ENCODE measurements at regions not wholly inside any gene's neighbourhood (a gene's known extent, or its start where the extent isn't known, plus 50 kb on each side); places are given as distances from the start of the nearest gene placed in this dataset.
A peak's percentile ranks its signal among the peaks of the same experiment; 100 is the strongest.

GRCh38 chr11:115919341-115920091 lies 415.3 kb upstream of the CADM1 start:
- no peak overlapping the region for H3K9ac ChIP-seq (ENCODE audit: low read depth in 1 of 3, low read length in 3 of 3)

GRCh38 chr11:115918576-115918975 lies 414.4 kb upstream of the CADM1 start:
- H3K36me3 ChIP-seq (ENCODE audit: control insufficient read depth in 3 of 3, insufficient read depth in 3 of 3, low read length in 3 of 3): no peaks in the 10 kb centered on the region
- no peaks in the 10 kb centered on the region for H3K9me3 ChIP-seq (ENCODE audit: control insufficient read depth in 3 of 3, low read length in 3 of 3)
- peaks cover 0 to 6% (median 1%) of the 10 kb centered on the region in 3 donors for H3K27me3 ChIP-seq (ENCODE audit: control insufficient read depth in 3 of 3, insufficient read depth in 3 of 3, low read length in 3 of 3)
- H3K9ac ChIP-seq (ENCODE audit: low read depth in 1 of 3, low read length in 3 of 3): no peak overlapping the region
- H3K27ac ChIP-seq (ENCODE audit: low read depth, low read length): no peak overlapping the region
- no peak overlapping the region for H3K4me3 ChIP-seq (ENCODE audit: low read length in 3 of 3)
- no peaks in the 10 kb centered on the region for H3K4me1 ChIP-seq (ENCODE audit: control insufficient read depth in 3 of 3, insufficient read depth in 3 of 3, low read length in 3 of 3)

More at GRCh38 chr11:115919341-115920091, 415.3 kb upstream of the CADM1 start:
- Histone ChIP-seq H3K4me3 (ENCODE audit: low read length in 3 of 3) (no peak overlapping the region), H3K27ac (ENCODE audit: low read depth, low read length) (no peak overlapping the region), H3K27me3 (ENCODE audit: control insufficient read depth in 3 of 3, insufficient read depth in 3 of 3, low read length in 3 of 3) (peaks cover 0 to 9% (median 2%) of the 10 kb centered on the region in 3 donors), H3K4me1 (ENCODE audit: control insufficient read depth in 3 of 3, insufficient read depth in 3 of 3, low read length in 3 of 3) (no peaks in the 10 kb centered on the region), H3K9me3 (ENCODE audit: control insufficient read depth in 3 of 3, low read length in 3 of 3) (no peaks in the 10 kb centered on the region), H3K36me3 (ENCODE audit: control insufficient read depth in 3 of 3, insufficient read depth in 3 of 3, low read length in 3 of 3) (no peaks in the 10 kb centered on the region)

- Histone ChIP-seq H3K9me3 (ENCODE audit: control insufficient read depth in 3 of 3, low read length in 3 of 3) (no peaks in the 10 kb centered on the region), H3K4me1 (ENCODE audit: control insufficient read depth in 3 of 3, insufficient read depth in 3 of 3, low read length in 3 of 3) (peaks cover 0 to 5% (median 5%) of the 10 kb centered on the region in 3 donors), H3K9ac (ENCODE audit: low read depth in 1 of 3, low read length in 3 of 3) (no peak overlapping the region), H3K4me3 (ENCODE audit: low read length in 3 of 3) (no peak overlapping the region), H3K27ac (ENCODE audit: low read depth, low read length) (no peak overlapping the region), H3K27me3 (ENCODE audit: control insufficient read depth in 3 of 3, insufficient read depth in 3 of 3, low read length in 3 of 3) (no peaks in the 10 kb centered on the region), H3K36me3 (ENCODE audit: control insufficient read depth in 3 of 3, insufficient read depth in 3 of 3, low read length in 3 of 3) (no peaks in the 10 kb centered on the region)
These were observed 412.4 kb upstream of the CADM1 start for GRCh38 chr11:115916608-115917007.

GRCh38 chr11:115912484-115912945 lies 408.3 kb upstream of the CADM1 start:
- H3K27ac ChIP-seq (ENCODE audit: low read depth, low read length): no peak overlapping the region
- H3K9me3 ChIP-seq (ENCODE audit: control insufficient read depth in 3 of 3, low read length in 3 of 3): no peaks in the 10 kb centered on the region
- H3K4me1 ChIP-seq (ENCODE audit: control insufficient read depth in 3 of 3, insufficient read depth in 3 of 3, low read length in 3 of 3): peaks cover 0 to 6% (median 5%) of the 10 kb centered on the region in 3 donors
- H3K9ac ChIP-seq (ENCODE audit: low read depth in 1 of 3, low read length in 3 of 3): no peak overlapping the region
- no peaks in the 10 kb centered on the region for H3K36me3 ChIP-seq (ENCODE audit: control insufficient read depth in 3 of 3, insufficient read depth in 3 of 3, low read length in 3 of 3)
- peak overlapping the region in 1 of 3 donors; percentile 30 for H3K4me3 ChIP-seq (ENCODE audit: low read length in 3 of 3)
- no peaks in the 10 kb centered on the region for H3K27me3 ChIP-seq (ENCODE audit: control insufficient read depth in 3 of 3, insufficient read depth in 3 of 3, low read length in 3 of 3)

GRCh38 chr11:115911613-115912346 lies 407.6 kb upstream of the CADM1 start:
- peak overlapping the region in 1 of 3 donors; percentile 30 for H3K4me3 ChIP-seq (ENCODE audit: low read length in 3 of 3)
- H3K27me3 ChIP-seq (ENCODE audit: control insufficient read depth in 3 of 3, insufficient read depth in 3 of 3, low read length in 3 of 3): no peaks in the 10 kb centered on the region
- no peaks in the 10 kb centered on the region for H3K36me3 ChIP-seq (ENCODE audit: control insufficient read depth in 3 of 3, insufficient read depth in 3 of 3, low read length in 3 of 3)
- H3K4me1 ChIP-seq (ENCODE audit: control insufficient read depth in 3 of 3, insufficient read depth in 3 of 3, low read length in 3 of 3): peaks cover 0 to 6% (median 5%) of the 10 kb centered on the region in 3 donors
- H3K9ac ChIP-seq (ENCODE audit: low read depth in 1 of 3, low read length in 3 of 3): no peak overlapping the region
- no peaks in the 10 kb centered on the region for H3K9me3 ChIP-seq (ENCODE audit: control insufficient read depth in 3 of 3, low read length in 3 of 3)
- H3K27ac ChIP-seq (ENCODE audit: low read depth, low read length): no peak overlapping the region

GRCh38 chr11:115910379-115910778 lies 406.2 kb upstream of the CADM1 start:
- no peak overlapping the region for H3K4me3 ChIP-seq (ENCODE audit: low read length in 3 of 3)
- no peaks in the 10 kb centered on the region for H3K36me3 ChIP-seq (ENCODE audit: control insufficient read depth in 3 of 3, insufficient read depth in 3 of 3, low read length in 3 of 3)
- peaks cover 0 to 6% (median 5%) of the 10 kb centered on the region in 3 donors for H3K4me1 ChIP-seq (ENCODE audit: control insufficient read depth in 3 of 3, insufficient read depth in 3 of 3, low read length in 3 of 3)
- H3K27me3 ChIP-seq (ENCODE audit: control insufficient read depth in 3 of 3, insufficient read depth in 3 of 3, low read length in 3 of 3): no peaks in the 10 kb centered on the region
- no peaks in the 10 kb centered on the region for H3K9me3 ChIP-seq (ENCODE audit: control insufficient read depth in 3 of 3, low read length in 3 of 3)
- H3K27ac ChIP-seq (ENCODE audit: low read depth, low read length): no peak overlapping the region
- H3K9ac ChIP-seq (ENCODE audit: low read depth in 1 of 3, low read length in 3 of 3): no peak overlapping the region

- H3K27me3 ChIP-seq (ENCODE audit: control insufficient read depth in 3 of 3, insufficient read depth in 3 of 3, low read length in 3 of 3): no peaks in the 10 kb centered on the region
- no peaks in the 10 kb centered on the region for H3K4me1 ChIP-seq (ENCODE audit: control insufficient read depth in 3 of 3, insufficient read depth in 3 of 3, low read length in 3 of 3)
- H3K27ac ChIP-seq (ENCODE audit: low read depth, low read length): no peak overlapping the region
- H3K9me3 ChIP-seq (ENCODE audit: control insufficient read depth in 3 of 3, low read length in 3 of 3): no peaks in the 10 kb centered on the region
- H3K4me3 ChIP-seq (ENCODE audit: low read length in 3 of 3): no peak overlapping the region
- H3K9ac ChIP-seq (ENCODE audit: low read depth in 1 of 3, low read length in 3 of 3): no peak overlapping the region
- H3K36me3 ChIP-seq (ENCODE audit: control insufficient read depth in 3 of 3, insufficient read depth in 3 of 3, low read length in 3 of 3): no peaks in the 10 kb centered on the region
These were observed 402.0 kb upstream of the CADM1 start for GRCh38 chr11:115906171-115906570.

- Histone ChIP-seq H3K9me3 (ENCODE audit: control insufficient read depth in 3 of 3, low read length in 3 of 3) (no peaks in the 10 kb centered on the region), H3K27me3 (ENCODE audit: control insufficient read depth in 3 of 3, insufficient read depth in 3 of 3, low read length in 3 of 3) (no peaks in the 10 kb centered on the region), H3K27ac (ENCODE audit: low read depth, low read length) (no peak overlapping the region), H3K4me3 (ENCODE audit: low read length in 3 of 3) (no peak overlapping the region), H3K9ac (ENCODE audit: low read depth in 1 of 3, low read length in 3 of 3) (no peak overlapping the region), H3K4me1 (ENCODE audit: control insufficient read depth in 3 of 3, insufficient read depth in 3 of 3, low read length in 3 of 3) (no peaks in the 10 kb centered on the region), H3K36me3 (ENCODE audit: control insufficient read depth in 3 of 3, insufficient read depth in 3 of 3, low read length in 3 of 3) (no peaks in the 10 kb centered on the region)
These were observed 401.3 kb upstream of the CADM1 start for GRCh38 chr11:115905341-115906000.

- Histone ChIP-seq H3K27ac (ENCODE audit: low read depth, low read length) (no peak overlapping the region), H3K9ac (ENCODE audit: low read depth in 1 of 3, low read length in 3 of 3) (no peak overlapping the region), H3K27me3 (ENCODE audit: control insufficient read depth in 3 of 3, insufficient read depth in 3 of 3, low read length in 3 of 3) (no peaks in the 10 kb centered on the region), H3K4me3 (ENCODE audit: low read length in 3 of 3) (no peak overlapping the region), H3K9me3 (ENCODE audit: control insufficient read depth in 3 of 3, low read length in 3 of 3) (no peaks in the 10 kb centered on the region), H3K4me1 (ENCODE audit: control insufficient read depth in 3 of 3, insufficient read depth in 3 of 3, low read length in 3 of 3) (no peaks in the 10 kb centered on the region), H3K36me3 (ENCODE audit: control insufficient read depth in 3 of 3, insufficient read depth in 3 of 3, low read length in 3 of 3) (no peaks in the 10 kb centered on the region)
These were observed 399.0 kb upstream of the CADM1 start for GRCh38 chr11:115903179-115903578.

- Histone ChIP-seq H3K27me3 (ENCODE audit: control insufficient read depth in 3 of 3, insufficient read depth in 3 of 3, low read length in 3 of 3) (no peaks in the 10 kb centered on the region), H3K9me3 (ENCODE audit: control insufficient read depth in 3 of 3, low read length in 3 of 3) (no peaks in the 10 kb centered on the region), H3K4me1 (ENCODE audit: control insufficient read depth in 3 of 3, insufficient read depth in 3 of 3, low read length in 3 of 3) (no peaks in the 10 kb centered on the region), H3K27ac (ENCODE audit: low read depth, low read length) (no peak overlapping the region), H3K36me3 (ENCODE audit: control insufficient read depth in 3 of 3, insufficient read depth in 3 of 3, low read length in 3 of 3) (no peaks in the 10 kb centered on the region), H3K9ac (ENCODE audit: low read depth in 1 of 3, low read length in 3 of 3) (no peak overlapping the region), H3K4me3 (ENCODE audit: low read length in 3 of 3) (no peak overlapping the region)
These were observed 396.9 kb upstream of the CADM1 start for GRCh38 chr11:115901069-115901468.

All from skeletal muscle tissue (tissue), 3 donors.